ENCODE measurements at regions not wholly inside any gene's neighbourhood (a gene's known extent, or its start where the extent isn't known, plus 50 kb on each side); places are given as distances from the start of the nearest gene placed in this dataset.

- TF ChIP-seq MAX (IDR thresholded peaks at IDR 0.05; ENCODE audit: low read depth, low read length) (no peak), MYC (IDR thresholded peaks at IDR 0.05; ENCODE audit: low read depth, low read length) (no peak), CTCF (IDR thresholded peaks at IDR 0.05; ENCODE audit: low read depth, low read length) (no peak), POLR2A (IDR thresholded peaks at IDR 0.05; ENCODE audit: extremely low read depth, insufficient read length) (no peak)
- DNase-seq (ENCODE audit: low read depth), result no peak
- no peak overlapping the region for H3K4me3 ChIP-seq (ENCODE audit: low read depth, low read length)
Observed at GRCh38 chr6:19303383-19303782, 533.8 kb upstream of the ID4 start.

- peak; percentile 39 for DNase-seq (ENCODE audit: low read depth)
- H3K4me3 ChIP-seq (ENCODE audit: low read depth, low read length), result no peak overlapping the region
- no peak for TF ChIP-seq MYC (IDR thresholded peaks at IDR 0.05; ENCODE audit: low read depth, low read length)
- TF ChIP-seq CTCF (IDR thresholded peaks at IDR 0.05; ENCODE audit: low read depth, low read length), result no peak
- no peak for TF ChIP-seq POLR2A (IDR thresholded peaks at IDR 0.05; ENCODE audit: extremely low read depth, insufficient read length)
- no peak for TF ChIP-seq MAX (IDR thresholded peaks at IDR 0.05; ENCODE audit: low read depth, low read length)
Observed at GRCh38 chr6:19309661-19310060, 527.5 kb upstream of the ID4 start.

- TF ChIP-seq POLR2A (IDR thresholded peaks at IDR 0.05; ENCODE audit: extremely low read depth, insufficient read length) (no peak), CTCF (IDR thresholded peaks at IDR 0.05; ENCODE audit: low read depth, low read length) (no peak), MAX (IDR thresholded peaks at IDR 0.05; ENCODE audit: low read depth, low read length) (no peak), MYC (IDR thresholded peaks at IDR 0.05; ENCODE audit: low read depth, low read length) (no peak)
- DNase-seq (ENCODE audit: low read depth), result no peak
- H3K4me3 ChIP-seq (ENCODE audit: low read depth, low read length), result no peak overlapping the region
Observed at GRCh38 chr6:19311786-19312185, 525.4 kb upstream of the ID4 start.

- TF ChIP-seq POLR2A (IDR thresholded peaks at IDR 0.05; ENCODE audit: extremely low read depth, insufficient read length) (no peak), MAX (IDR thresholded peaks at IDR 0.05; ENCODE audit: low read depth, low read length) (no peak), CTCF (IDR thresholded peaks at IDR 0.05; ENCODE audit: low read depth, low read length) (no peak), MYC (IDR thresholded peaks at IDR 0.05; ENCODE audit: low read depth, low read length) (no peak)
- no peak for DNase-seq (ENCODE audit: low read depth)
- no peak overlapping the region for H3K4me3 ChIP-seq (ENCODE audit: low read depth, low read length)
Observed at GRCh38 chr6:19312241-19312978, 524.8 kb upstream of the ID4 start.

GRCh38 chr6:19317431-19317986 lies 519.7 kb upstream of the ID4 start:
- TF ChIP-seq MAX (IDR thresholded peaks at IDR 0.05; ENCODE audit: low read depth, low read length) (no peak), POLR2A (IDR thresholded peaks at IDR 0.05; ENCODE audit: extremely low read depth, insufficient read length) (no peak), CTCF (IDR thresholded peaks at IDR 0.05; ENCODE audit: low read depth, low read length) (no peak), MYC (IDR thresholded peaks at IDR 0.05; ENCODE audit: low read depth, low read length) (no peak)
- no peak overlapping the region for H3K4me3 ChIP-seq (ENCODE audit: low read depth, low read length)
- no peak for DNase-seq (ENCODE audit: low read depth)
